Spleen (tissue), 7 donors: ENCODE measurements at regions not wholly inside any gene's neighbourhood (a gene's known extent, or its start where the extent isn't known, plus 50 kb on each side); places are given as distances from the start of the nearest gene placed in this dataset.

Experiments
- CTCF ChIP-seq, 11 experiments: fragments of 200-600 bp in 7 of 11; fragments of 450-650 bp in 4 of 11; sonication (generic) in 4 of 11; IDR thresholded peaks in 8 of 11; conservative IDR thresholded peaks in 3 of 11; 1 replicate in 7 of 11; 2 replicates in 4 of 11; pipeline versions ENCODE4 v1.4.0 to v1.8.0; 2016 to 2021; ENCODE audit warnings: antibody characterized with exemption in 11 of 11, inconsistent platforms in 4 of 11, mild to moderate bottlenecking in 1 of 11
- POLR2A ChIP-seq, 3 donors: fragments of 450-650 bp; IDR thresholded peaks; one replicate each; pipeline ENCODE4 v1.5.1; 2017; ENCODE audit warnings: antibody characterized with exemption in 3 of 3, mild to moderate bottlenecking in 1 of 3
- POLR2AphosphoS5 ChIP-seq, 3 donors: sonication (generic); formaldehyde crosslinking; IDR thresholded peaks; one replicate each; pipeline ENCODE4 v1.5.1; 2017; ENCODE audit warnings: antibody characterized with exemption in 3 of 3
- donor health status: DM: no; HTN: no; CAD: no; lungs with moderate emphysema.
- donor health status: DM: no; HTN: no; CAD: no.
- donor health status: DM: no; HTN: no; CAD: no.

DNA sequence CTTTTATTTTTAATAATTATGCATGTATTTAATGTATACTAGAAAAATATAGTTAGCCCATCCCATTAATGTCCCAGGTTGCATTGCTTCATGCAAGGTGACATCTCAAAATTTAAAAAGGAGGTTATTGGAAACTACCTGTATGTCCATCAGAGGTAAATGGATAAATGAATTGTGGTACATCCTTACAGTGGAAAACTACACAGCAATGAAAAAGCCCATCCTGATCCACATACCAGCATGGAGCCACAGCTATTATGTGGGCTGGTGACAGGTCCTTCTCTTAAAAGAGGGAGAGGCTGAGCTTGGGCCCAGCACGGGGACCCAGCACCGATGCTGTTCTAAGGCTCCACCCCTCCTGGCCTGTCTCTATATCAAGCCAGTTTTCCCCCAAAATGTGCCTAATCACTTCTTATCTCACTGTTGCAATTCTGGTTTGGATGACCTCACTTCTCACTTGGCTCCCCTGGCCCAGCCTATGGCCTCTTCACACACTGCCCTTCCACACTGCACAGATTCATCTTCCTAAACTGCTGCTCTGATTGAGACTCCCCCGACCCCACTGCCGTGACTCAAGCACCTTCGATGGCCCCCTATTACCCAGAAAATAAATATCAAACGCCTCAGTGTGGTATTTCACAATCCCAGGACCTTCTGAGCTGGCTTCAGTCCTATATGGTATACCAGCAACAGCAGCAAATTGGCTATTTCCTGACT lies 97.1 kb upstream of the NCOR2 start:
- TF ChIP-seq POLR2AphosphoS5 (IDR thresholded peaks at IDR 0.05) (no peak), CTCF (IDR thresholded peaks at IDR 0.05 in 8 of 11, conservative IDR thresholded peaks at IDR 0.05 in 3 of 11) (no peak), POLR2A (IDR thresholded peaks at IDR 0.05) (no peak)
